B cell (primary cell): ENCODE measurements at regions not wholly inside any gene's neighbourhood (a gene's known extent, or its start where the extent isn't known, plus 50 kb on each side); places are given as distances from the start of the nearest gene placed in this dataset.

ENCODE experiments used
- CTCF ChIP-seq: fragments of 200-600 bp; IDR thresholded peaks from one replicate; pipeline ENCODE4 v1.8.0; 2022; ENCODE audit warnings: antibody characterized with exemption, mild to moderate bottlenecking
- EZH2 ChIP-seq: IDR thresholded peaks from 2 replicates; pipeline ENCODE4 v1.6.1; 2012; ENCODE audit warnings: borderline replicate concordance, low read depth, mild to moderate bottlenecking, moderate library complexity, low read length; ENCODE audit not compliant: insufficient read depth, poor library complexity, severe bottlenecking

GRCh38 chr12:46617167-46617566 lies 208.6 kb downstream of the SLC38A4 start:
- TF ChIP-seq CTCF (no peak), EZH2 (no peak)
